Fibroblast of lung (primary cell): ENCODE measurements at regions not wholly inside any gene's neighbourhood (a gene's known extent, or its start where the extent isn't known, plus 50 kb on each side); places are given as distances from the start of the nearest gene placed in this dataset.

Experiments
- DNase-seq, 2 donors: peaks; one replicate each; pipeline versions ENCODE4 v3.0.0 to v3.0.0-alpha.2; 2010; ENCODE audit warnings: low read depth in 2 of 2
- H2AFZ ChIP-seq: 2 replicates; pipeline ENCODE4 v1.5.1; 2012; ENCODE audit warnings: low read length, control low read depth, inconsistent platforms
- H3K27ac ChIP-seq: 2 replicates; pipeline ENCODE4 v1.5.1; 2011; ENCODE audit warnings: low read length, control low read depth; ENCODE audit not compliant: insufficient read depth
- H3K27me3 ChIP-seq: 2 replicates; pipeline ENCODE4 v1.5.1; 2011; ENCODE audit warnings: mild to moderate bottlenecking, low read length; ENCODE audit not compliant: control insufficient read depth, insufficient read depth
- H3K36me3 ChIP-seq: 2 replicates; pipeline ENCODE4 v1.5.1; 2011; ENCODE audit warnings: low read length; ENCODE audit not compliant: control insufficient read depth, insufficient read depth
- H3K4me1 ChIP-seq: 2 replicates; pipeline ENCODE4 v1.5.1; 2011; ENCODE audit warnings: low read length; ENCODE audit not compliant: control insufficient read depth, insufficient read depth; ENCODE audit errors: extremely low read depth
- H3K4me2 ChIP-seq: 2 replicates; pipeline ENCODE4 v1.5.1; 2011; ENCODE audit warnings: low read length, control low read depth; ENCODE audit not compliant: insufficient read depth; ENCODE audit errors: extremely low read depth
- H3K4me3 ChIP-seq, 4 experiments: fragments of 200-600 bp in 1 of 4; sonication (generic) in 1 of 4; replicated peaks in 1 of 4; 2 replicates each; pipeline ENCODE4 v1.5.1; 2011 to 2016; ENCODE audit warnings: low read length in 4 of 4, low read depth in 3 of 4, mild to moderate bottlenecking in 3 of 4, control low read depth in 2 of 4, inconsistent platforms in 1 of 4, mixed read lengths in 1 of 4; ENCODE audit not compliant: insufficient read depth in 1 of 4; ENCODE audit errors: control extremely low read depth in 1 of 4
- H3K79me2 ChIP-seq: 2 replicates; pipeline ENCODE4 v1.5.1; 2012; ENCODE audit warnings: mild to moderate bottlenecking, low read length, inconsistent platforms; ENCODE audit not compliant: control insufficient read depth, insufficient read depth
- H3K9ac ChIP-seq: 2 replicates; pipeline ENCODE4 v1.5.1; 2011; ENCODE audit warnings: mild to moderate bottlenecking, low read length, control low read depth; ENCODE audit not compliant: insufficient read depth
- H3K9me3 ChIP-seq: 2 replicates; pipeline ENCODE4 v1.5.1; 2012; ENCODE audit warnings: low read depth, low read length; ENCODE audit not compliant: control insufficient read depth, insufficient read depth
- H4K20me1 ChIP-seq: 2 replicates; pipeline ENCODE4 v1.5.1; 2011; ENCODE audit warnings: low read length; ENCODE audit not compliant: control insufficient read depth, insufficient read depth; ENCODE audit errors: extremely low read depth
- CTCF ChIP-seq, 2 donors: IDR thresholded peaks in 1 of 2; conservative IDR thresholded peaks in 1 of 2; 1 replicate in 1 of 2; 2 replicates in 1 of 2; pipeline ENCODE4 v1.5.1; 2011 to 2012; ENCODE audit warnings: low read length in 2 of 2, control low read depth in 1 of 2, inconsistent platforms in 1 of 2, low read depth in 1 of 2, mild to moderate bottlenecking in 1 of 2
- EZH2 ChIP-seq: IDR thresholded peaks from 2 replicates; pipeline ENCODE4 v1.5.1; 2012; ENCODE audit warnings: low read length, control low read depth, mild to moderate bottlenecking; ENCODE audit errors: missing control alignments

- no peaks in the 10 kb centered on the region for H3K9me3 ChIP-seq
- H2AFZ ChIP-seq: no peak overlapping the region
- no peaks in the 10 kb centered on the region for H3K36me3 ChIP-seq
- no peak overlapping the region for H3K4me3 ChIP-seq
- no peaks in the 10 kb centered on the region for H3K79me2 ChIP-seq
- no peak for DNase-seq
- H4K20me1 ChIP-seq: no peaks in the 10 kb centered on the region
- H3K4me1 ChIP-seq: no peaks in the 10 kb centered on the region
- no peaks in the 10 kb centered on the region for H3K27me3 ChIP-seq
- H3K9ac ChIP-seq: no peak overlapping the region
- no peak overlapping the region for H3K27ac ChIP-seq
- TF ChIP-seq EZH2 (no peak), CTCF (conservative IDR thresholded peaks at IDR 0.05 in 1 of 2, IDR thresholded peaks at IDR 0.05 in 1 of 2; ENCODE audit: low read depth in 1 of 2, low read length in 2 of 2) (no peak)
- H3K4me2 ChIP-seq: no peak overlapping the region
Measured at GRCh38 chr11:91258876-91259275, 965.7 kb upstream of the FAT3 start.

GRCh38 chr11:91257667-91258066 is 967.0 kb upstream of the FAT3 start:
- Histone ChIP-seq H3K4me3 (no peak overlapping the region), H3K4me2 (no peak overlapping the region), H3K27me3 (no peaks in the 10 kb centered on the region), H3K27ac (no peak overlapping the region), H3K9ac (no peak overlapping the region), H4K20me1 (no peaks in the 10 kb centered on the region), H2AFZ (no peak overlapping the region), H3K36me3 (no peaks in the 10 kb centered on the region), H3K79me2 (no peaks in the 10 kb centered on the region), H3K9me3 (no peaks in the 10 kb centered on the region), H3K4me1 (no peaks in the 10 kb centered on the region)
- TF ChIP-seq CTCF (conservative IDR thresholded peaks at IDR 0.05 in 1 of 2, IDR thresholded peaks at IDR 0.05 in 1 of 2; ENCODE audit: low read depth in 1 of 2, low read length in 2 of 2) (no peak), EZH2 (no peak)
- DNase-seq: peak in 1 of 2 donors; percentile 11

- H3K4me2 ChIP-seq: no peak overlapping the region
- H3K9ac ChIP-seq: no peak overlapping the region
- DNase-seq: peak; percentile 13 to 72
- H3K9me3 ChIP-seq: no peaks in the 10 kb centered on the region
- H3K27me3 ChIP-seq: no peaks in the 10 kb centered on the region
- no peaks in the 10 kb centered on the region for H3K4me1 ChIP-seq
- no peak overlapping the region for H3K27ac ChIP-seq
- no peak overlapping the region for H2AFZ ChIP-seq
- H4K20me1 ChIP-seq: no peaks in the 10 kb centered on the region
- TF ChIP-seq EZH2 (no peak), CTCF (conservative IDR thresholded peaks at IDR 0.05 in 1 of 2, IDR thresholded peaks at IDR 0.05 in 1 of 2; ENCODE audit: low read depth in 1 of 2, low read length in 2 of 2) (peak; percentile 43 to 70)
- no peak overlapping the region for H3K4me3 ChIP-seq
- no peaks in the 10 kb centered on the region for H3K36me3 ChIP-seq
- no peaks in the 10 kb centered on the region for H3K79me2 ChIP-seq
Measured at GRCh38 chr11:91248199-91248807, 976.3 kb upstream of the FAT3 start.
